Ishikawa (cell line): ENCODE measurements at regions not wholly inside any gene's neighbourhood (a gene's known extent, or its start where the extent isn't known, plus 50 kb on each side); places are given as distances from the start of the nearest gene placed in this dataset.

Source experiments
- CEBPB ChIP-seq: IDR thresholded peaks from 2 replicates; pipeline ENCODE4 v1.6.1; 2012
- CREB1 ChIP-seq: IDR thresholded peaks from 2 replicates; pipeline ENCODE4 v1.6.1; 2012; ENCODE audit warnings: low read depth
- EGR1 ChIP-seq: IDR thresholded peaks from 2 replicates; pipeline ENCODE4 v1.6.1; 2012
- EP300 ChIP-seq: IDR thresholded peaks from 2 replicates; pipeline ENCODE4 v1.6.1; 2012; ENCODE audit warnings: borderline replicate concordance
- FOXM1 ChIP-seq: IDR thresholded peaks from 2 replicates; pipeline ENCODE4 v1.6.1; 2012; ENCODE audit warnings: low read depth, borderline replicate concordance
- NFIC ChIP-seq: IDR thresholded peaks from 2 replicates; pipeline ENCODE4 v1.6.1; 2012
- RAD21 ChIP-seq: IDR thresholded peaks from 2 replicates; pipeline ENCODE4 v1.6.1; 2012; ENCODE audit warnings: low read depth
- TAF1 ChIP-seq: IDR thresholded peaks from 2 replicates; pipeline ENCODE4 v1.6.1; 2012; ENCODE audit warnings: low read depth, mild to moderate bottlenecking
- TCF12 ChIP-seq: IDR thresholded peaks from 2 replicates; pipeline ENCODE4 v1.6.1; 2012; ENCODE audit warnings: low read depth
- TEAD4 ChIP-seq: IDR thresholded peaks from 2 replicates; pipeline ENCODE4 v1.6.1; 2012
- YY1 ChIP-seq: IDR thresholded peaks from 2 replicates; pipeline ENCODE4 v1.6.1; 2012; ENCODE audit warnings: low read depth
- ZBTB7A ChIP-seq: IDR thresholded peaks from 2 replicates; pipeline ENCODE4 v1.6.1; 2012; ENCODE audit warnings: low read depth
- TF ChIP-seq, protein P1 (sequence below): IDR thresholded peaks from 2 replicates; pipeline ENCODE4 v1.6.1; 2012
- TF ChIP-seq, protein P2 (sequence below): IDR thresholded peaks from 2 replicates; pipeline ENCODE4 v1.6.1; 2012
- TF ChIP-seq, protein P3 (sequence below): IDR thresholded peaks from 2 replicates; pipeline ENCODE4 v1.6.1; 2012; ENCODE audit warnings: low read depth, mild to moderate bottlenecking

DNA sequence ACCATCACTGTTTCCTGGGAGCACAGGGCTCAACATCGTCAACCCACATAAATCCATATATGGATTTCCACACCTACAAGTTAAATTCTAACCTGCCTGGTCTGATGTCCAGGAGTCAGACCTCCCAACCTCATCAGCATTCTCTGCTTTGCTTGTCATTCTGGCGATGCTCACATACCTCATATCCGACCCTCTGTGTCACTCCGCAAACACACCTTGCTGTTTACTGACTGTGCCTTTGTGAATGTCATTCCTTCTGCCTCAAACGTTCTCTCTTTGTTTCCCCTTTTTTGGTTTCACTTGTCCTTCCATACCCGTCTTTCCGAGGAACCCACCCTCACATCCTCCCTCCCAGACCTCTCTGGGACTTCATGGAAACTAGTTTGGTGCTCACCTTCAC, 187.1 kb downstream of the ACTR3 start:
- TF ChIP-seq YY1 (no peak), TAF1 (no peak)

DNA sequence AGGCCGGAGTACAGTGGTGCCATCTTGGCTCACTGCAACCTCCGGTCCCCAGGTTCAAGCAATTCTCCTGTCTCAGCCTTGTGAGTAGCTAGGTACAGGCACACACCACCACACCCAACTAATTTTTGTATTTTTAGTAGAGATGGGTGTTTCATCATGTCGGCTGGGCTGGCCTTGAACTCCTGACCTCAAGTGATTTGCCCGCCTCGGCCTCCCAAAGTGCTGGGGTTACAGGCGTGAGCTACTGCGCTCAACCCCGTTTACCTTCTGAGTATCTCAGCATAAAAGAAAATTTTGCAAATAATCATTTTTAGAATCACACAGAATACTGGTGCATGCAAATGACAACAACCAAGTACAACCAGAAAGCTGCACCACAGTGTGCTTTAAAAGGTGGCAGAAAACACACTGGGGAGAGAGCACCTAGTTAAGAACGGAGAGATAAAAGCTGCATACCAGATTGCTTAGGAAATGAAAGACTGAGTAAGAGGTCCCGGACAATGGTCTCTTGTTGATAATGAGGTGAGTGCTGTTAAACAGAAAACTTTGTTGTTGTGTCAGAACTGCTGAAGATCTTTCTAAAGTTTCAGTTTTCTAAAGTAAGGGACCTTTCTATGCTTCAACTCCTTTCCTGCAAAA, 189.6 kb downstream of the ACTR3 start:
- no peak for TF ChIP-seq TCF12
- no peak for TF ChIP-seq CEBPB
- TF ChIP-seq TEAD4: no peak
- TF ChIP-seq TAF1: no peak
- no peak for TF ChIP-seq NFIC
- no peak for TF ChIP-seq EGR1
- TF ChIP-seq, protein P1, sequence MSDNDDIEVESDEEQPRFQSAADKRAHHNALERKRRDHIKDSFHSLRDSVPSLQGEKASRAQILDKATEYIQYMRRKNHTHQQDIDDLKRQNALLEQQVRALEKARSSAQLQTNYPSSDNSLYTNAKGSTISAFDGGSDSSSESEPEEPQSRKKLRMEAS: no peak
- no peak for TF ChIP-seq YY1
- no peak for TF ChIP-seq EP300
- no peak for TF ChIP-seq FOXM1
- no peak for TF ChIP-seq CREB1

DNA sequence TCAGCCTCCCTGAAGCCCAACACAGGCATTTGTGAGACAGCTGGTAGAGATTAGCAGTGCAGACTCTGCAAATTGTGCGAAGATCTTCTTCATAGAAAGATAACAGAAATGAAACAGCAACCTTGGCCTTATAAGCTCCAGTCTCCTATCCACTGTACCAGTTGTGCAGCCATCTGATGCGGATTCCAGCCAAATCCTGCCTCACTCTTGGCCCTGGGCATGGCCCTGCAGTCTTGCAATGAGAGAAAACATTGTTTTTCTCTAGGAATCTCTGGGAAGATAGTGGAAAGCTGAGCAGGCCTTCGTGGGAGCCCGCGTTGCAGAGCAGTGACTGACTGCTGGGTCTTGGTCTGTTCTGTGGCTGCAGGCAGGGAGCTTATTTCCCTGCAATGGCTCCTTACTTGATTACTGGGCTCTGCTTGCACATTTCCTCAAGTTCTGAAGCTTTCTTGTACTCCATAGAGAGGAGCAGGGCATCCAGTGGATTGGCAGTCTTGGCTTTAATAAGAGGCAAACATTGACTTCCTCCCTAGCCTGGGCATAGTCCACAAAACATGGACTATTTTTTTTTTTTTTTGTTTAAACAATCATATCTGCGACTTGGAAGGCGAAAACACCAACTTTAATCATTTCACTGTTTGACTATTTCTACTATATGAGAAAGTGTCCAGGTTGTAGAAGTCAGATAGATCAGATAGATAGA, 193.0 kb downstream of the ACTR3 start:
- no peak for TF ChIP-seq EGR1
- TF ChIP-seq, protein P1: no peak
- TF ChIP-seq YY1: no peak
- no peak for TF ChIP-seq NFIC
- TF ChIP-seq CREB1: no peak
- TF ChIP-seq EP300: no peak

DNA sequence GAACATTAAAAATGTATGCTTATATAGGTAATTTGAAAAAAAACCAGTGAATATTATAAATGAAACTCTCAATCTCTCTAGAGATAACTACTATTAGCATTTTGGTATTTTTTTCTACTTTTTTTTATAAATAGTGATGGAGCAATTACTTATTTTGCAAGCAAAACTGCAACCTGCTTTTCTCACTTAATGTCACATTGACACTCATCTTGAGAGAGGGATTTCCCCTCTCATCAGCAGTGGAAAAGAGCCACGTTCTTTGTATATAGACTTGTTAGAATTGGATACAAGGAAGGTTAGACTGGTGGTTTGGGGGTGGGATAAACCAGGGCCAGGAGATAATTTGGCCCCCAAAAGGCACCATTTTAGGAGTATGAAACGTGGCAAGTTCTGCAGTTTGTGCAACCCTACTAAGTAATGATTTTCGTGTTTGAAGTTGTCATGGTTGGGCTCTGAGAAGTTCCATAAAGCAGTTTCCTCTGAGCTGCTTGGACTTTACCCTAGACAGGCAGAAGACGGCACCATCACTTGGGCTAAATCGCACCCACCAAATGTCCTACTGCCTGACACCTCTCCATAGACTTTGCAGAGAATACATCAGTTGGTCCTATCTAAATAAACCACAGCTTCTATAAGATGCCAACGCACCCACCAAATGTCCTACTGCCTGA, 194.0 kb downstream of the ACTR3 start:
- TF ChIP-seq NFIC: no peak
- no peak for TF ChIP-seq CEBPB
- TF ChIP-seq FOXM1: no peak
- TF ChIP-seq RAD21: no peak
- TF ChIP-seq YY1: no peak
- no peak for TF ChIP-seq TCF12
- no peak for TF ChIP-seq TAF1
- TF ChIP-seq, protein P2, sequence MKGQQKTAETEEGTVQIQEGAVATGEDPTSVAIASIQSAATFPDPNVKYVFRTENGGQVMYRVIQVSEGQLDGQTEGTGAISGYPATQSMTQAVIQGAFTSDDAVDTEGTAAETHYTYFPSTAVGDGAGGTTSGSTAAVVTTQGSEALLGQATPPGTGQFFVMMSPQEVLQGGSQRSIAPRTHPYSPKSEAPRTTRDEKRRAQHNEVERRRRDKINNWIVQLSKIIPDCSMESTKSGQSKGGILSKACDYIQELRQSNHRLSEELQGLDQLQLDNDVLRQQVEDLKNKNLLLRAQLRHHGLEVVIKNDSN: no peak
- TF ChIP-seq, protein P1: no peak
- no peak for TF ChIP-seq EGR1
- TF ChIP-seq EP300: no peak
- no peak for TF ChIP-seq TEAD4
- TF ChIP-seq, protein P3, sequence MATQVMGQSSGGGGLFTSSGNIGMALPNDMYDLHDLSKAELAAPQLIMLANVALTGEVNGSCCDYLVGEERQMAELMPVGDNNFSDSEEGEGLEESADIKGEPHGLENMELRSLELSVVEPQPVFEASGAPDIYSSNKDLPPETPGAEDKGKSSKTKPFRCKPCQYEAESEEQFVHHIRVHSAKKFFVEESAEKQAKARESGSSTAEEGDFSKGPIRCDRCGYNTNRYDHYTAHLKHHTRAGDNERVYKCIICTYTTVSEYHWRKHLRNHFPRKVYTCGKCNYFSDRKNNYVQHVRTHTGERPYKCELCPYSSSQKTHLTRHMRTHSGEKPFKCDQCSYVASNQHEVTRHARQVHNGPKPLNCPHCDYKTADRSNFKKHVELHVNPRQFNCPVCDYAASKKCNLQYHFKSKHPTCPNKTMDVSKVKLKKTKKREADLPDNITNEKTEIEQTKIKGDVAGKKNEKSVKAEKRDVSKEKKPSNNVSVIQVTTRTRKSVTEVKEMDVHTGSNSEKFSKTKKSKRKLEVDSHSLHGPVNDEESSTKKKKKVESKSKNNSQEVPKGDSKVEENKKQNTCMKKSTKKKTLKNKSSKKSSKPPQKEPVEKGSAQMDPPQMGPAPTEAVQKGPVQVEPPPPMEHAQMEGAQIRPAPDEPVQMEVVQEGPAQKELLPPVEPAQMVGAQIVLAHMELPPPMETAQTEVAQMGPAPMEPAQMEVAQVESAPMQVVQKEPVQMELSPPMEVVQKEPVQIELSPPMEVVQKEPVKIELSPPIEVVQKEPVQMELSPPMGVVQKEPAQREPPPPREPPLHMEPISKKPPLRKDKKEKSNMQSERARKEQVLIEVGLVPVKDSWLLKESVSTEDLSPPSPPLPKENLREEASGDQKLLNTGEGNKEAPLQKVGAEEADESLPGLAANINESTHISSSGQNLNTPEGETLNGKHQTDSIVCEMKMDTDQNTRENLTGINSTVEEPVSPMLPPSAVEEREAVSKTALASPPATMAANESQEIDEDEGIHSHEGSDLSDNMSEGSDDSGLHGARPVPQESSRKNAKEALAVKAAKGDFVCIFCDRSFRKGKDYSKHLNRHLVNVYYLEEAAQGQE: no peak
- TF ChIP-seq CREB1: no peak
- TF ChIP-seq ZBTB7A: no peak

DNA sequence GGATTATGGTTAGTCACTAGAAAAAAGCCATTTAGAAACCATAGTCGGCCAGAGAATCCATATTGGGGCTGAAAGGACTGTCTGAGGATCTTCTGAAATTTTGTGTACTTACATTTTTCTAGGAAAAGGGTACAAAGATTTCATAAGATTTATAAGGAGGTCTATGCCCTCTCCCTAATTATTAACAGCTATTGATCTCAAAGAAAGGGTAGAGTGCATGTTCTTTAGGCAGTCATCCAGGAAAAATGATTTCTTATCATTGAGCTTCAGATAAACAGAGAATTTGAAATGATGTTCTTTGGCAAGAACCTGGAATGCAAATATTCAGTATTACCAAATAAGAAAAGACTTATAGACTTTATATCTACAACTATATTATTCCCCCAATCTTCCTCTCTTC, 195.3 kb downstream of the ACTR3 start:
- TF ChIP-seq ZBTB7A (no peak), YY1 (no peak)
- TF ChIP-seq, protein P3: no peak

DNA sequence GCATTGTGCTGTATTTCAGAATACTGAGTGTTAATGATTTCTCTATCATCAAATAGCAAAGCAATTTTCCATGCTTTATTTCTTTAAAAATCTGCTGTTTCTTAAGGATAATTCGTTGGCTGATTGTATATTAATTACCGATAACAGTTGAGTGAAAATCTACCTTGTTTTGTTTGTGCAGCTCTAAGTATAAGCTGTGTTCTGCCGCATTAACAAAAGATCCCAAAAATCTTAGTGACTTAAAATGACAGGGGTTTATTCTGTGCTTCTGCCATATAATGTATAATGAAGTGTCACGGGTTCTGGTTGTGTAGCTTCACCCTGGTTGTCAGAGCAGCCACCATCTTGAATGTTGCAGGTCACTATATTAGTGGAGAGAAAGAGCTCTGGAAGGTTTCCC, 196.1 kb downstream of the ACTR3 start:
- no peak for TF ChIP-seq EP300
- TF ChIP-seq RAD21: no peak
- no peak for TF ChIP-seq CEBPB
- no peak for TF ChIP-seq EGR1
- TF ChIP-seq, protein P1: no peak
- no peak for TF ChIP-seq YY1
- TF ChIP-seq TAF1: no peak
- no peak for TF ChIP-seq CREB1
- no peak for TF ChIP-seq FOXM1
